Spleen (tissue), 11 donors: ENCODE measurements at regions not wholly inside any gene's neighbourhood (a gene's known extent, or its start where the extent isn't known, plus 50 kb on each side); places are given as distances from the start of the nearest gene placed in this dataset.
"Not testable (repeated sequence)": the region's sequence is repeated elsewhere in the genome, so short reads cannot be mapped to it uniquely, and the experiment has no call there.

ENCODE experiments used
- DNase-seq: peaks from one replicate; pipeline ENCODE4 v3.0.0-alpha.2; 2020
- H3K27ac ChIP-seq, 8 donors: fragments of 200-600 bp; sonication (generic) in 7 of 8; 1 replicate in 4 of 8; 2 replicates in 4 of 8; pipeline versions ENCODE4 v1.5.0 to v1.8.0; 2016 to 2021; ENCODE audit warnings: inconsistent platforms in 4 of 8, mild to moderate bottlenecking in 4 of 8, moderate library complexity in 1 of 8
- H3K27me3 ChIP-seq, 7 donors: fragments of 200-600 bp; sonication (generic) in 6 of 7; replicated peaks in 1 of 7; 1 replicate in 4 of 7; 2 replicates in 3 of 7; pipeline versions ENCODE4 v1.5.0 to v1.8.0; 2016 to 2021; ENCODE audit warnings: inconsistent platforms in 3 of 7, mild to moderate bottlenecking in 1 of 7
- H3K36me3 ChIP-seq, 6 donors: fragments of 200-600 bp; sonication (generic) in 5 of 6; 1 replicate in 4 of 6; 2 replicates in 2 of 6; pipeline versions ENCODE4 v1.5.0 to v1.8.0; 2016 to 2021; ENCODE audit warnings: inconsistent platforms in 2 of 6
- H3K4me1 ChIP-seq, 6 donors: fragments of 200-600 bp; sonication (generic) in 5 of 6; 1 replicate in 3 of 6; 2 replicates in 3 of 6; pipeline versions ENCODE4 v1.5.0 to v1.8.0; 2016 to 2021; ENCODE audit warnings: inconsistent platforms in 3 of 6
- H3K4me3 ChIP-seq, 8 donors: fragments of 200-600 bp; sonication (generic) in 7 of 8; 1 replicate in 4 of 8; 2 replicates in 4 of 8; pipeline versions ENCODE4 v1.5.0 to v1.8.0; 2016 to 2021; ENCODE audit warnings: inconsistent platforms in 4 of 8, mild to moderate bottlenecking in 4 of 8, moderate library complexity in 2 of 8
- H3K9me3 ChIP-seq, 8 donors: fragments of 200-600 bp; sonication (generic) in 7 of 8; 1 replicate in 4 of 8; 2 replicates in 4 of 8; pipeline versions ENCODE4 v1.5.0 to v1.8.0; 2016 to 2021; ENCODE audit warnings: inconsistent platforms in 4 of 8
- POLR2A ChIP-seq, 3 donors: fragments of 450-650 bp; IDR thresholded peaks; one replicate each; pipeline ENCODE4 v1.5.1; 2017; ENCODE audit warnings: antibody characterized with exemption in 3 of 3, mild to moderate bottlenecking in 1 of 3
- POLR2AphosphoS5 ChIP-seq, 3 donors: sonication (generic); formaldehyde crosslinking; IDR thresholded peaks; one replicate each; pipeline ENCODE4 v1.5.1; 2017; ENCODE audit warnings: antibody characterized with exemption in 3 of 3
- WGBS, 5 donors: extraction: QIAGEN DNeasy Blood & Tissue Kit in 3 of 5; methylation state at CpG; one replicate each; pipeline versions ENCODE4 v1.1.5 to v1.1.7; 2013 to 2018; 5-methylcytosine and 5-hydroxymethylcytosine counted together
- intact Hi-C: fragments of 100-400 bp; cut with DNase I; formaldehyde crosslinking; loops from one replicate; pipeline ENCODE4 v1.15.0; 2023; ENCODE audit warnings: low total_unique reads
- TF ChIP-seq, protein P1 (sequence below), 11 experiments: fragments of 200-600 bp in 7 of 11; fragments of 450-650 bp in 4 of 11; sonication (generic) in 4 of 11; IDR thresholded peaks in 8 of 11; conservative IDR thresholded peaks in 3 of 11; 1 replicate in 7 of 11; 2 replicates in 4 of 11; pipeline versions ENCODE4 v1.4.0 to v1.8.0; 2016 to 2021; ENCODE audit warnings: antibody characterized with exemption in 11 of 11, inconsistent platforms in 4 of 11, mild to moderate bottlenecking in 1 of 11
- donor health status: healthy with polysubstance abuse.
- donor health status: DM: no; HTN: no; CAD: no; lungs with moderate emphysema.
- donor health status: DM: no; HTN: no; CAD: no.
- donor health status: Bipolar disorder and iron deficiency.
- donor health status: healthy.
- donor health status: DM: no; HTN: no; CAD: no.
- donor health status: DM: yes; HTN: yes; CAD: no.

DNA sequence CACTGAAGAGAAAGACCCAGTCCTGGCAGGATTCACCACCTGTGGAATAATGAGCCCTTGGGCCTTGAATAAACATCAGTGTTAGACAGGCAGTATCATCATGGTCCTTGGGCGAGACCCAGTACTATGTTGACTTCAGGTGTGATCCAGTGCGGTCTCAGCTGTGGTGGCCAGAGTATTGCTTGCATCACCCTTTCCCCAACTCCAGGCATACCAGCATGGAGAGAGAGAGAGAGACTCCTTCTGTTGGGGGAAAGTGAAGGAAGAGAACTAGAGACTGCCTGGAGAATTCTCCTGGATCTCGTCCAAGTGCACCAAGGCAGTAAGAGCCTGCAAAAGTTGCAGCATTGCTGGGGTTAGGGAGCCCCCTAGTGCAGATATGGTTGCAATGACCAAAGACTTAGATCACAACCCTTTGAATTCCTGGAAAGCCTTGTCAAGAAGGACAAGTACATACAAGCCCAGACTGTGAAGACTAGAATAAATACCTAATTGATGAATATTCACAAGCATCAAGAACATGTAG, 61.1 kb upstream of the VAMP7 start:
- no peak for DNase-seq
- no peaks in the 10 kb centered on the region for H3K4me1 ChIP-seq
- no peak overlapping the region for H3K27ac ChIP-seq
- WGBS, 5 donors = 47 to 73% (median 69%) methylated on average over 3 of the region's 3 CpGs
- H3K4me3 ChIP-seq = no peak overlapping the region
- H3K9me3 ChIP-seq = peaks cover 0 to 7% (median under 1%) of the 10 kb centered on the region in 8 donors
- intact Hi-C loops = loop anchor here (5.0 kb wide), 1 partner anchor 728 kb away; no protein-coding TSS in a partner anchor
- H3K27me3 ChIP-seq = no peaks in the 10 kb centered on the region
- TF ChIP-seq, protein P1, sequence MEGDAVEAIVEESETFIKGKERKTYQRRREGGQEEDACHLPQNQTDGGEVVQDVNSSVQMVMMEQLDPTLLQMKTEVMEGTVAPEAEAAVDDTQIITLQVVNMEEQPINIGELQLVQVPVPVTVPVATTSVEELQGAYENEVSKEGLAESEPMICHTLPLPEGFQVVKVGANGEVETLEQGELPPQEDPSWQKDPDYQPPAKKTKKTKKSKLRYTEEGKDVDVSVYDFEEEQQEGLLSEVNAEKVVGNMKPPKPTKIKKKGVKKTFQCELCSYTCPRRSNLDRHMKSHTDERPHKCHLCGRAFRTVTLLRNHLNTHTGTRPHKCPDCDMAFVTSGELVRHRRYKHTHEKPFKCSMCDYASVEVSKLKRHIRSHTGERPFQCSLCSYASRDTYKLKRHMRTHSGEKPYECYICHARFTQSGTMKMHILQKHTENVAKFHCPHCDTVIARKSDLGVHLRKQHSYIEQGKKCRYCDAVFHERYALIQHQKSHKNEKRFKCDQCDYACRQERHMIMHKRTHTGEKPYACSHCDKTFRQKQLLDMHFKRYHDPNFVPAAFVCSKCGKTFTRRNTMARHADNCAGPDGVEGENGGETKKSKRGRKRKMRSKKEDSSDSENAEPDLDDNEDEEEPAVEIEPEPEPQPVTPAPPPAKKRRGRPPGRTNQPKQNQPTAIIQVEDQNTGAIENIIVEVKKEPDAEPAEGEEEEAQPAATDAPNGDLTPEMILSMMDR (IDR thresholded peaks at IDR 0.05 in 8 of 11, conservative IDR thresholded peaks at IDR 0.05 in 3 of 11) = peak in 10 of 11 experiments; percentile 21 to 67 (median 55)
- TF ChIP-seq POLR2A (IDR thresholded peaks at IDR 0.05) (no peak), POLR2AphosphoS5 (IDR thresholded peaks at IDR 0.05) (peak in 1 of 3 donors; percentile 41)
- no peaks in the 10 kb centered on the region for H3K36me3 ChIP-seq

DNA sequence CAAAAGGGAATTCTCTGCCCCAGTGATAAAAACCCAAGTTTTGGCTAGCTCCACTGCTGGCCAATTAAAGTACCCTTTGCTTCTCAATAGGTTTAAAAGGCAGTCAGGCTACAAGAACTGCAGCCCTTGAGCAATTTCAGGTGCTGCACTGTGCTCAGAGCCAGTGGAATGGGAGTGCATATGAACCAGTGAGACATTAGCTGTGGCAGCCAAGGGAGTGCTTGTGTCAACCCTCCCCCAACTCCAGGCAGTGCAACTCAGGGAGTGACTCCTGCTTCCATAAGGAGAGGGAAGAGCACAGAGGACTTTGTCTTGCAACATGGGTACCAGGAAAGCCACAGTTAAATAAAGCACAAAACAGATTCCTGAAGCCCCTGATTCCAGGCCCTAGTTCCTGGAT, 61.6 kb upstream of the VAMP7 start:
- TF ChIP-seq POLR2A (IDR thresholded peaks at IDR 0.05) (no peak), POLR2AphosphoS5 (IDR thresholded peaks at IDR 0.05) (no peak)
- TF ChIP-seq, protein P1 (IDR thresholded peaks at IDR 0.05 in 8 of 11, conservative IDR thresholded peaks at IDR 0.05 in 3 of 11) = no peak

DNA sequence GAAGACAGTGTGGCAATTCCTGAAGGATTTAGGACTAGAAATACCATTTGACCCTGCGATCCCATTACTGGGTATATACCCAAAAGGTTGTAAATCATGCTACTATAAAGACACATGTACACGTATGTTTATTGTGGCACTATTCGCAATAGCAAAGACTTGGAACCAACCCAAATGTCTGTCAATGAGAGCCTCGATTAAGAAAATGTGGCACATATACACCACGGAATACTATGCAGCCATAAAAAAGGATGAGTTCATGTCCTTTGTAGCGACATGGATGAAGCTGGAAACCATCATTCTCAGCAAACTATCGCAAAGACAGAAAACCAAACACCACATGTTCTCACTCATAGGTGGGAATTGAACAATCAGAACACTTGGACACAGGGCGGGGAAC, 66.8 kb upstream of the VAMP7 start:
- H3K36me3 ChIP-seq = not testable (repeated sequence)

More for the DNA sequence above, 61.6 kb upstream of the VAMP7 start:
- Histone ChIP-seq H3K27ac (no peak overlapping the region), H3K4me3 (no peak overlapping the region), H3K36me3 (no peaks in the 10 kb centered on the region), H3K4me1 (no peaks in the 10 kb centered on the region), H3K27me3 (no peaks in the 10 kb centered on the region), H3K9me3 (peaks cover 0 to 9% (median 3%) of the 10 kb centered on the region in 8 donors)
- DNase-seq = no peak
- intact Hi-C loops = no loop called here

DNA sequence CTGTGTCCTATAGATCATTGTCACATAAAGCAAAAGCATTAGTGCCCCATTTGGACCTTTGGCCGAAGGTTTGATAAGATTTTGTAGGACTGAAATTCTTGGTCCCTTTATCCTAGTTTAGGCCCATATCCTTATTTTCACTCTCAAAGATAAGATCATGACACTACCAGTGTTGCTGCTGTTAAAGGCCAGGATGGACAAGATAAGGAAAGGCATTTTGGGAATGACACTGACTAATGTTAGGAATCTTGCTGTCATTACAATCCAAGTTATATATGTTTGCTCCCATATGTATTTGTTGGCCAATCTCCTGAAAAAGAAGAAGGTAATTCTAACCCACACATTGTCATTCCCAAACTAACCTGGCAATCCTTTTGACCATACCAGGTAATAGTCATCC, 101.3 kb upstream of the VAMP7 start:
- Histone ChIP-seq H3K4me1 (no peaks in the 10 kb centered on the region), H3K9me3 (no peaks in the 10 kb centered on the region), H3K4me3 (no peak overlapping the region), H3K27ac (no peak overlapping the region), H3K27me3 (no peaks in the 10 kb centered on the region), H3K36me3 (no peaks in the 10 kb centered on the region)
- 65 to 87% (median 74%) methylated on average over 1 of the region's 1 CpG for whole genome bisulfite sequencing, 5 donors
- DNase-seq = no peak
- TF ChIP-seq, protein P1 (IDR thresholded peaks at IDR 0.05 in 8 of 11, conservative IDR thresholded peaks at IDR 0.05 in 3 of 11) = no peak
- no peak for TF ChIP-seq POLR2AphosphoS5 (IDR thresholded peaks at IDR 0.05)
- no peak for TF ChIP-seq POLR2A (IDR thresholded peaks at IDR 0.05)
- intact Hi-C loops = no loop called here

More for the DNA sequence above, 66.8 kb upstream of the VAMP7 start:
- H3K27ac ChIP-seq, H3K27me3 ChIP-seq, intact Hi-C loops, H3K4me1 ChIP-seq, H3K4me3 ChIP-seq, DNase-seq: not testable (repeated sequence)
- H3K9me3 ChIP-seq = peaks cover 0 to 17% (median 4%) of the 10 kb centered on the region in 8 donors
- WGBS, 5 donors = 82 to 90% (median 86%) methylated on average over 8 of the region's 8 CpGs
